ENCODE measurements at regions not wholly inside any gene's neighbourhood (a gene's known extent, or its start where the extent isn't known, plus 50 kb on each side); places are given as distances from the start of the nearest gene placed in this dataset.

- TF ChIP-seq EZH2 (IDR thresholded peaks at IDR 0.05; ENCODE audit: insufficient read depth, poor library complexity, severe bottlenecking) = no peak
- no peak for TF ChIP-seq EZH2phosphoT487 (IDR thresholded peaks at IDR 0.05; ENCODE audit: insufficient read depth, low read depth)
Observed at GRCh38 chr2:5190023-5190422, 502.2 kb upstream of the SOX11 start.

Data from GM23248 (cell line).